HepG2 (cell line): ENCODE measurements at regions not wholly inside any gene's neighbourhood (a gene's known extent, or its start where the extent isn't known, plus 50 kb on each side); places are given as distances from the start of the nearest gene placed in this dataset.

Experiments
- AGO1 ChIP-seq: fragments of 200-400 bp; formaldehyde crosslinking; IDR thresholded peaks from 2 replicates; pipeline ENCODE4 v1.6.1; 2017; ENCODE audit warnings: mild to moderate bottlenecking, low read depth, low read length, moderate library complexity; ENCODE audit not compliant: poor library complexity, severe bottlenecking
- CENPX ChIP-seq: sonication (generic); formaldehyde crosslinking; IDR thresholded peaks from 2 replicates; pipeline ENCODE4 v1.9.0; 2021; ENCODE audit warnings: mild to moderate bottlenecking, missing genetic modification reagents, moderate library complexity
- CHD4 ChIP-seq: fragments of 200-600 bp; sonication (generic); IDR thresholded peaks from 2 replicates; pipeline ENCODE4 v1.7.0; 2017; ENCODE audit warnings: mild to moderate bottlenecking, low read length, borderline replicate concordance
- FOXP1 ChIP-seq, 2 experiments: fragments of 450-650 bp in 1 of 2; IDR thresholded peaks; 2 replicates each; pipeline ENCODE4 v1.6.1; 2017 to 2018; ENCODE audit warnings: antibody characterized with exemption in 1 of 2
- HDAC1 ChIP-seq: sonication (generic); formaldehyde crosslinking; IDR thresholded peaks from 2 replicates; pipeline ENCODE4 v1.5.1; 2020; ENCODE audit warnings: mild to moderate bottlenecking, missing genetic modification reagents
- IKZF1 ChIP-seq: fragments of 450-650 bp; IDR thresholded peaks from 2 replicates; pipeline ENCODE4 v1.7.1; 2016
- ISX ChIP-seq: sonication (generic); formaldehyde crosslinking; conservative IDR thresholded peaks from 2 replicates; pipeline ENCODE4 v1.5.0; 2020; ENCODE audit warnings: missing genetic modification reagents
- JDP2 ChIP-seq: sonication (generic); formaldehyde crosslinking; IDR thresholded peaks from 2 replicates; pipeline ENCODE4 v1.8.1; 2022; ENCODE audit warnings: missing genetic modification reagents, borderline replicate concordance
- KAT8 ChIP-seq: IDR thresholded peaks from 2 replicates; pipeline ENCODE4 v1.6.1; 2016; ENCODE audit warnings: missing genetic modification reagents, missing compliant biosample characterization
- MXD1 ChIP-seq: sonication (generic); formaldehyde crosslinking; IDR thresholded peaks from 2 replicates; pipeline ENCODE4 v1.4.0; 2020; ENCODE audit warnings: mild to moderate bottlenecking, missing genetic modification reagents
- RFX3 ChIP-seq: IDR thresholded peaks from 2 replicates; pipeline ENCODE4 v1.6.1; 2016; ENCODE audit warnings: missing biosample characterization, missing genetic modification reagents
- TRIM24 ChIP-seq: sonication (generic); formaldehyde crosslinking; IDR thresholded peaks from 2 replicates; pipeline ENCODE4 v1.8.0; 2022; ENCODE audit warnings: mild to moderate bottlenecking, missing genetic modification reagents
- YEATS2 ChIP-seq: sonication (generic); formaldehyde crosslinking; IDR thresholded peaks from 2 replicates; pipeline ENCODE4 v1.4.0; 2020; ENCODE audit warnings: missing genetic modification reagents, borderline replicate concordance
- ZC3H13 ChIP-seq: sonication (generic); formaldehyde crosslinking; IDR thresholded peaks from 2 replicates; pipeline ENCODE4 v1.8.1; 2023; ENCODE audit warnings: mild to moderate bottlenecking, missing genetic modification reagents, moderate library complexity
- ZNF224 ChIP-seq: sonication (generic); formaldehyde crosslinking; IDR thresholded peaks from 2 replicates; pipeline ENCODE4 v1.5.0; 2020; ENCODE audit warnings: mild to moderate bottlenecking, missing genetic modification reagents
- ZNF274 ChIP-seq: sonication (generic); formaldehyde crosslinking; IDR thresholded peaks from 2 replicates; pipeline ENCODE4 v1.5.1; 2020; ENCODE audit warnings: mild to moderate bottlenecking, missing genetic modification reagents
- ZNF576 ChIP-seq: sonication (generic); formaldehyde crosslinking; IDR thresholded peaks from 2 replicates; pipeline ENCODE4 v1.4.0; 2020; ENCODE audit warnings: mild to moderate bottlenecking, missing genetic modification reagents
- ZNF709 ChIP-seq: sonication (generic); formaldehyde crosslinking; IDR thresholded peaks from 2 replicates; pipeline ENCODE4 v1.5.0; 2020; ENCODE audit warnings: mild to moderate bottlenecking, missing genetic modification reagents
- ZSCAN22 ChIP-seq: sonication (generic); formaldehyde crosslinking; IDR thresholded peaks from 2 replicates; pipeline ENCODE4 v1.4.0; 2020; ENCODE audit warnings: mild to moderate bottlenecking, missing genetic modification reagents
- ZSCAN5A ChIP-seq: sonication (generic); formaldehyde crosslinking; IDR thresholded peaks from 2 replicates; pipeline ENCODE4 v1.8.0; 2022; ENCODE audit warnings: mild to moderate bottlenecking, missing genetic modification reagents, borderline replicate concordance
- TF ChIP-seq, protein P1 (sequence below): sonication (generic); formaldehyde crosslinking; conservative IDR thresholded peaks from 2 replicates; pipeline ENCODE4 v1.8.0; 2022; ENCODE audit warnings: missing genetic modification reagents
- TF ChIP-seq, protein P2 (sequence below): sonication (generic); formaldehyde crosslinking; IDR thresholded peaks from 2 replicates; pipeline ENCODE4 v1.5.0; 2020; ENCODE audit warnings: missing genetic modification reagents
- TF ChIP-seq, protein P3 (sequence below): sonication (generic); formaldehyde crosslinking; IDR thresholded peaks from 2 replicates; pipeline ENCODE4 v1.4.0; 2020; ENCODE audit warnings: missing genetic modification reagents
- TF ChIP-seq, protein P4 (sequence below), 2 experiments: fragments of 450-650 bp in 1 of 2; sonication (generic) in 1 of 2; formaldehyde crosslinking; IDR thresholded peaks; 2 replicates each; pipeline versions ENCODE4 v1.5.0 to v1.8.0; 2020 to 2022; ENCODE audit warnings: mild to moderate bottlenecking in 1 of 2, missing genetic modification reagents in 1 of 2

DNA sequence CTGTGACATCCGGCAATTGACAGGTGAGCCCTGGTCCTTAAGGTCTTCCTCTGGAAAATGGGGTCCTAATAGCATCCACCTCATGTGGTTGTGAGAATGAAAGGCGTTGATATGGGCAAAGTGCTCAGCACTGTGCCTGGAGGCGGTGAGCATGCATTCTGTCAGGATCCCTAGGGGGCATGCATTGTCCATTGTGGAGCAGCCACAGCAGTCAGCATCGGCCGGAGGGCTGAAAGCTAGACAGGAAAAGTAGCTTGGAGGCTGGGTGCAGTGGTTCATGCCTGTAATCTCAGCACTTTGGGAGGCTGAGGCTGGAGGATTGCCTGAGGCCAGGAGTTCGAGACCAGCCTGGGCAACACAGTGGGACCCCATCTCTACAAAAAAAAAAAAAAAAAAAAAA, 122.2 kb downstream of the LHX2 start (continued):
- TF ChIP-seq, protein P1, sequence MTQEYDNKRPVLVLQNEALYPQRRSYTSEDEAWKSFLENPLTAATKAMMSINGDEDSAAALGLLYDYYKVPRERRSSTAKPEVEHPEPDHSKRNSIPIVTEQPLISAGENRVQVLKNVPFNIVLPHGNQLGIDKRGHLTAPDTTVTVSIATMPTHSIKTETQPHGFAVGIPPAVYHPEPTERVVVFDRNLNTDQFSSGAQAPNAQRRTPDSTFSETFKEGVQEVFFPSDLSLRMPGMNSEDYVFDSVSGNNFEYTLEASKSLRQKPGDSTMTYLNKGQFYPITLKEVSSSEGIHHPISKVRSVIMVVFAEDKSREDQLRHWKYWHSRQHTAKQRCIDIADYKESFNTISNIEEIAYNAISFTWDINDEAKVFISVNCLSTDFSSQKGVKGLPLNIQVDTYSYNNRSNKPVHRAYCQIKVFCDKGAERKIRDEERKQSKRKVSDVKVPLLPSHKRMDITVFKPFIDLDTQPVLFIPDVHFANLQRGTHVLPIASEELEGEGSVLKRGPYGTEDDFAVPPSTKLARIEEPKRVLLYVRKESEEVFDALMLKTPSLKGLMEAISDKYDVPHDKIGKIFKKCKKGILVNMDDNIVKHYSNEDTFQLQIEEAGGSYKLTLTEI (CRISPR knock-in tag), result no peak
- TF ChIP-seq JDP2 (CRISPR knock-in tag) (no peak), IKZF1 (no peak), HDAC1 (CRISPR knock-in tag) (peak; percentile 32; the same call in 1 of the 2 replicates), ZNF274 (CRISPR knock-in tag) (no peak), ZNF224 (CRISPR knock-in tag) (no peak), ZNF709 (no peak), MXD1 (CRISPR knock-in tag) (no peak), TRIM24 (no peak), CENPX (CRISPR knock-in tag) (no peak), ZSCAN22 (CRISPR knock-in tag) (no peak), ZNF576 (CRISPR knock-in tag) (no peak), ISX (CRISPR knock-in tag) (no peak), ZC3H13 (CRISPR knock-in tag) (no peak), ZSCAN5A (CRISPR knock-in tag) (no peak), YEATS2 (peak; percentile 38; the same call in 1 of the 2 replicates), FOXP1 (IDR thresholded peaks at IDR 0.05) (no peak), FOXP1 (CRISPR knock-in tag; IDR thresholded peaks at IDR 0.05) (no peak), CHD4 (no peak), KAT8 (CRISPR knock-in tag) (no peak), AGO1 (no peak), RFX3 (CRISPR knock-in tag) (no peak)
- TF ChIP-seq, protein P2, sequence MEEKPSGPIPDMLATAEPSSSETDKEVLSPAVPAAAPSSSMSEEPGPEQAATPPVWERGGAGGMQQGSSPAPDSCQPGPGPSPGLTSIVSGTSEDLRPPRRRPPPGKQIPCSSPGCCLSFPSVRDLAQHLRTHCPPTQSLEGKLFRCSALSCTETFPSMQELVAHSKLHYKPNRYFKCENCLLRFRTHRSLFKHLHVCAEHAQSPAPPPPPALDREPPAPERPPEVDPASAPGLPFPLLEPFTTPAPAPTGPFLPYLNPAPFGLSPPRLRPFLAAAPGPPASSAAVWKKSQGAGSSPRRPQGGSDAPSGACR (CRISPR knock-in tag), result no peak
- TF ChIP-seq, protein P3, sequence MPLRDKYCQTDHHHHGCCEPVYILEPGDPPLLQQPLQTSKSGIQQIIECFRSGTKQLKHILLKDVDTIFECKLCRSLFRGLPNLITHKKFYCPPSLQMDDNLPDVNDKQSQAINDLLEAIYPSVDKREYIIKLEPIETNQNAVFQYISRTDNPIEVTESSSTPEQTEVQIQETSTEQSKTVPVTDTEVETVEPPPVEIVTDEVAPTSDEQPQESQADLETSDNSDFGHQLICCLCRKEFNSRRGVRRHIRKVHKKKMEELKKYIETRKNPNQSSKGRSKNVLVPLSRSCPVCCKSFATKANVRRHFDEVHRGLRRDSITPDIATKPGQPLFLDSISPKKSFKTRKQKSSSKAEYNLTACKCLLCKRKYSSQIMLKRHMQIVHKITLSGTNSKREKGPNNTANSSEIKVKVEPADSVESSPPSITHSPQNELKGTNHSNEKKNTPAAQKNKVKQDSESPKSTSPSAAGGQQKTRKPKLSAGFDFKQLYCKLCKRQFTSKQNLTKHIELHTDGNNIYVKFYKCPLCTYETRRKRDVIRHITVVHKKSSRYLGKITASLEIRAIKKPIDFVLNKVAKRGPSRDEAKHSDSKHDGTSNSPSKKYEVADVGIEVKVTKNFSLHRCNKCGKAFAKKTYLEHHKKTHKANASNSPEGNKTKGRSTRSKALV (CRISPR knock-in tag), result no peak
- TF ChIP-seq, protein P4, sequence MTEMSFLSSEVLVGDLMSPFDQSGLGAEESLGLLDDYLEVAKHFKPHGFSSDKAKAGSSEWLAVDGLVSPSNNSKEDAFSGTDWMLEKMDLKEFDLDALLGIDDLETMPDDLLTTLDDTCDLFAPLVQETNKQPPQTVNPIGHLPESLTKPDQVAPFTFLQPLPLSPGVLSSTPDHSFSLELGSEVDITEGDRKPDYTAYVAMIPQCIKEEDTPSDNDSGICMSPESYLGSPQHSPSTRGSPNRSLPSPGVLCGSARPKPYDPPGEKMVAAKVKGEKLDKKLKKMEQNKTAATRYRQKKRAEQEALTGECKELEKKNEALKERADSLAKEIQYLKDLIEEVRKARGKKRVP (CRISPR knock-in tag; IDR thresholded peaks at IDR 0.05), result no peak
